ENCODE measurements at regions not wholly inside any gene's neighbourhood (a gene's known extent, or its start where the extent isn't known, plus 50 kb on each side); places are given as distances from the start of the nearest gene placed in this dataset.

DNA sequence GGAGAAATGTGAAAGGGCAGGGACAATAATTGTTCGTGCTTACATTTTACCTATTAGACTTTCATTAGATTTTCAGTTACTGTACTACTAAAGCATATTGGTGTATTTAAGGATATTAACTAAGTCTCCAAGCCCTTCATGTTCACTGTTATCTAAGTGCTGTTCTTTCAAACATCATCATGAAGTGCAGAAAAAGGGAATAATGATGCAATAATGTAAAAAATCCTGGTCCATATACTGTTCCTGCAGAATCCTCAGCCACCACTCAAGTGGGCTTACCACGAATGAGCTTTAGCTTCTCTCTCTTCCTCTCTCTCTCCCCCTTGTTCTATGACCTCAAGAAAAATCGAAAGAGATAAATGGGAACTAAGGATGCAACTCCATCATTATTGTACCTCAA is 600.7 kb downstream of the UTRN start (continued):
- TF ChIP-seq, protein P1, sequence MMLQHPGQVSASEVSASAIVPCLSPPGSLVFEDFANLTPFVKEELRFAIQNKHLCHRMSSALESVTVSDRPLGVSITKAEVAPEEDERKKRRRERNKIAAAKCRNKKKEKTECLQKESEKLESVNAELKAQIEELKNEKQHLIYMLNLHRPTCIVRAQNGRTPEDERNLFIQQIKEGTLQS (IDR thresholded peaks at IDR 0.05) = no peak
- TF ChIP-seq SP1 (IDR thresholded peaks at IDR 0.05) = no peak

DNA sequence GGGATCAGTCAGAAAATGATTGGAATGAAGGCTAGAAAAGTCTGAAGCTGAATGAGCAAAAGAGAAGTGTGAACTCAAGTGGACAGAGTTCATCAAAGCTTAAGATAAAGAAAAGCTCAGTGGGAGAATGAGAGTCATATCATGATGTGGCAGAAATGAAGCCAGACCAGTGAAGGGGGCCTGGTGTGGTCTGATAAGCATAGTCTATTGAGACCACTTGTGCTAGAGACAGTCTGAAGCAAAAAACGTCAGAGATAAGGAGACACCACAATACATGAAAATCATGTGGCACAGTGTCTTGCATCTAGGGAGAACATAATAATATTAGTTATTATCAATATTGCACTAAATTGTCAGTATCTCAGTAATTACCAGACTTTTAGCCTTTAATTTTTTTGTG is 601.5 kb downstream of the UTRN start:
- DNase-seq (ENCODE audit: low spot score) = no peak
- Histone ChIP-seq H3K36me3 (ENCODE audit: control insufficient read depth in 4 of 4, insufficient read depth in 3 of 4, low read depth in 1 of 4, low read length in 3 of 4) (no peaks in the 10 kb centered on the region), H3K27ac (ENCODE audit: low read depth in 1 of 2, low read length in 2 of 2) (no peak overlapping the region), H3K9me3 (ENCODE audit: control insufficient read depth in 4 of 4, low read length in 3 of 4) (no peaks in the 10 kb centered on the region), H3K4me1 (ENCODE audit: control insufficient read depth in 4 of 4, insufficient read depth in 4 of 4, low read length in 3 of 4) (no peaks in the 10 kb centered on the region), H3K27me3 (ENCODE audit: control insufficient read depth in 4 of 4, insufficient read depth in 4 of 4, low read length in 3 of 4) (no peaks in the 10 kb centered on the region), H3K4me3 (ENCODE audit: low read depth in 1 of 3, low read length in 3 of 3) (no peak overlapping the region), H3K9ac (ENCODE audit: low read depth in 1 of 2, low read length in 2 of 2) (no peak overlapping the region)
- no peak for TF ChIP-seq RAD21 (IDR thresholded peaks at IDR 0.05)
- TF ChIP-seq, protein P2, sequence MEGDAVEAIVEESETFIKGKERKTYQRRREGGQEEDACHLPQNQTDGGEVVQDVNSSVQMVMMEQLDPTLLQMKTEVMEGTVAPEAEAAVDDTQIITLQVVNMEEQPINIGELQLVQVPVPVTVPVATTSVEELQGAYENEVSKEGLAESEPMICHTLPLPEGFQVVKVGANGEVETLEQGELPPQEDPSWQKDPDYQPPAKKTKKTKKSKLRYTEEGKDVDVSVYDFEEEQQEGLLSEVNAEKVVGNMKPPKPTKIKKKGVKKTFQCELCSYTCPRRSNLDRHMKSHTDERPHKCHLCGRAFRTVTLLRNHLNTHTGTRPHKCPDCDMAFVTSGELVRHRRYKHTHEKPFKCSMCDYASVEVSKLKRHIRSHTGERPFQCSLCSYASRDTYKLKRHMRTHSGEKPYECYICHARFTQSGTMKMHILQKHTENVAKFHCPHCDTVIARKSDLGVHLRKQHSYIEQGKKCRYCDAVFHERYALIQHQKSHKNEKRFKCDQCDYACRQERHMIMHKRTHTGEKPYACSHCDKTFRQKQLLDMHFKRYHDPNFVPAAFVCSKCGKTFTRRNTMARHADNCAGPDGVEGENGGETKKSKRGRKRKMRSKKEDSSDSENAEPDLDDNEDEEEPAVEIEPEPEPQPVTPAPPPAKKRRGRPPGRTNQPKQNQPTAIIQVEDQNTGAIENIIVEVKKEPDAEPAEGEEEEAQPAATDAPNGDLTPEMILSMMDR (IDR thresholded peaks at IDR 0.05; ENCODE audit: low read depth, low read length, missing input control) = no peak
- TF ChIP-seq FOXA2 (IDR thresholded peaks at IDR 0.05) = no peak
- 50% methylated on average over 1 of the region's 1 CpG for WGBS

DNA sequence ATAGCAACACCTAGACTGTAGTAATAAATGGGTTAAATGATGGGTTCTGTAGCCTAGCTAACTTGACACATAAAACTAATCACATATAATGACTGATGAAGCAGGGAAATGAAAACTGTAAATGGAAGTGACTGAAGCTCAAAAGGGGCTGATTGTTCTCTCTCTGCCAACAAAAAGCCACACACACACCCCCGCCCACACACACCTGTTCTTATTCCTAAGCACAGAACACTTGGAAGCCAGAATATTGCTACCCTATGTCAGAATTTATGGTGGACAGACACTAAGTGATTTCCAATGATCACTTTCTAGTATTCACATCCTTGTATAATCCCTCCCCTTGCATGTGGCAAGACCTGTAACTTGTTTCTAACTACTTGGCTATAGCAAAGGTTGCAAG is 603.5 kb downstream of the UTRN start:
- H3K27ac ChIP-seq (ENCODE audit: low read depth in 1 of 2, low read length in 2 of 2) = no peak overlapping the region
- DNase-seq (ENCODE audit: low spot score) = no peak
- no peak for TF ChIP-seq RXRA (IDR thresholded peaks at IDR 0.05)
- TF ChIP-seq GABPA (IDR thresholded peaks at IDR 0.05 in 1 of 2, conservative IDR thresholded peaks at IDR 0.05 in 1 of 2) = no peak
- TF ChIP-seq, protein P2 (IDR thresholded peaks at IDR 0.05; ENCODE audit: low read depth, low read length, missing input control) = no peak
- no peak for TF ChIP-seq TAF1 (conservative IDR thresholded peaks at IDR 0.05)
- TF ChIP-seq YY1 (IDR thresholded peaks at IDR 0.05) = no peak
- TF ChIP-seq HNF4A (conservative IDR thresholded peaks at IDR 0.05) = no peak
- TF ChIP-seq, protein P1 (IDR thresholded peaks at IDR 0.05) = no peak
- no peak for TF ChIP-seq JUND (IDR thresholded peaks at IDR 0.05)
- TF ChIP-seq, protein P3, sequence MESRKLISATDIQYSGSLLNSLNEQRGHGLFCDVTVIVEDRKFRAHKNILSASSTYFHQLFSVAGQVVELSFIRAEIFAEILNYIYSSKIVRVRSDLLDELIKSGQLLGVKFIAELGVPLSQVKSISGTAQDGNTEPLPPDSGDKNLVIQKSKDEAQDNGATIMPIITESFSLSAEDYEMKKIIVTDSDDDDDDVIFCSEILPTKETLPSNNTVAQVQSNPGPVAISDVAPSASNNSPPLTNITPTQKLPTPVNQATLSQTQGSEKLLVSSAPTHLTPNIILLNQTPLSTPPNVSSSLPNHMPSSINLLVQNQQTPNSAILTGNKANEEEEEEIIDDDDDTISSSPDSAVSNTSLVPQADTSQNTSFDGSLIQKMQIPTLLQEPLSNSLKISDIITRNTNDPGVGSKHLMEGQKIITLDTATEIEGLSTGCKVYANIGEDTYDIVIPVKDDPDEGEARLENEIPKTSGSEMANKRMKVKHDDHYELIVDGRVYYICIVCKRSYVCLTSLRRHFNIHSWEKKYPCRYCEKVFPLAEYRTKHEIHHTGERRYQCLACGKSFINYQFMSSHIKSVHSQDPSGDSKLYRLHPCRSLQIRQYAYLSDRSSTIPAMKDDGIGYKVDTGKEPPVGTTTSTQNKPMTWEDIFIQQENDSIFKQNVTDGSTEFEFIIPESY (IDR thresholded peaks at IDR 0.05) = no peak
- TF ChIP-seq NR2F2 (IDR thresholded peaks at IDR 0.05) = no peak
- no peak for TF ChIP-seq EGR1 (IDR thresholded peaks at IDR 0.05; ENCODE audit: low read depth in 2 of 2)
- no peak for TF ChIP-seq RAD21 (IDR thresholded peaks at IDR 0.05)
- TF ChIP-seq HNF4G (IDR thresholded peaks at IDR 0.05) = no peak
- no peak for TF ChIP-seq FOXA1 (IDR thresholded peaks at IDR 0.05)
- TF ChIP-seq FOXA2 (IDR thresholded peaks at IDR 0.05) = no peak
- no peak overlapping the region for H3K9ac ChIP-seq (ENCODE audit: low read depth in 1 of 2, low read length in 2 of 2)
- no peaks in the 10 kb centered on the region for H3K36me3 ChIP-seq (ENCODE audit: control insufficient read depth in 4 of 4, insufficient read depth in 3 of 4, low read depth in 1 of 4, low read length in 3 of 4)
- H3K4me1 ChIP-seq (ENCODE audit: control insufficient read depth in 4 of 4, insufficient read depth in 4 of 4, low read length in 3 of 4) = no peaks in the 10 kb centered on the region
- no peak overlapping the region for H3K4me3 ChIP-seq (ENCODE audit: low read depth in 1 of 3, low read length in 3 of 3)
- H3K27me3 ChIP-seq (ENCODE audit: control insufficient read depth in 4 of 4, insufficient read depth in 4 of 4, low read length in 3 of 4) = no peaks in the 10 kb centered on the region
- H3K9me3 ChIP-seq (ENCODE audit: control insufficient read depth in 4 of 4, low read length in 3 of 4) = no peaks in the 10 kb centered on the region
- WGBS = 53% methylated on average over 1 of the region's 1 CpG

All from liver (tissue), 8 donors.